HEK293 (cell line): ENCODE measurements at regions not wholly inside any gene's neighbourhood (a gene's known extent, or its start where the extent isn't known, plus 50 kb on each side); places are given as distances from the start of the nearest gene placed in this dataset.

Experiments
- CTCF ChIA-PET: fragments of 350-600 bp; formaldehyde crosslinking; extraction: SDS; loops from one replicate; lab custom pipeline; 2021; ENCODE audit warnings: antibody characterized with exemption; lab: Yijun Ruan, JAX
- POLR2A ChIA-PET: fragments of 300-600 bp; formaldehyde crosslinking; extraction: SDS; loops from one replicate; lab custom pipeline; 2020; ENCODE audit warnings: antibody characterized with exemption, inconsistent platforms; lab: Yijun Ruan, JAX
- H3K27ac ChIP-seq: fragments of 200-500 bp; sonication (Bioruptor generic); 2 replicates; pipeline ENCODE4 v1.5.1; 2014; ENCODE audit warnings: low read depth, low read length, control low read depth, inconsistent platforms; ENCODE audit errors: extremely low read depth
- H3K36me3 ChIP-seq, 2 experiments: fragments of 200-500 bp in 1 of 2; sonication (Bioruptor generic) in 1 of 2; 1 replicate in 1 of 2; 2 replicates in 1 of 2; pipeline ENCODE4 v1.5.1; 2014 to 2017; ENCODE audit warnings: inconsistent platforms in 2 of 2, low read length in 2 of 2; ENCODE audit not compliant: control insufficient read depth in 2 of 2, insufficient read depth in 1 of 2
- H3K4me1 ChIP-seq: fragments of 200-500 bp; sonication (Bioruptor generic); 2 replicates; pipeline ENCODE4 v1.5.1; 2014; ENCODE audit warnings: mild to moderate bottlenecking, low read length, inconsistent platforms; ENCODE audit not compliant: control insufficient read depth, insufficient read depth
- H3K4me3 ChIP-seq: 2 replicates; pipeline ENCODE4 v1.5.1; 2011; ENCODE audit warnings: low read depth, mild to moderate bottlenecking, control low read depth, low read length, moderate library complexity
- H3K9me3 ChIP-seq: fragments of 200-500 bp; sonication (Bioruptor generic); 2 replicates; pipeline ENCODE4 v1.5.1; 2014; ENCODE audit warnings: low read depth, low read length, inconsistent platforms; ENCODE audit not compliant: control insufficient read depth, insufficient read depth
- KLF1 ChIP-seq: fragments of 450-650 bp; formaldehyde crosslinking; IDR thresholded peaks from 2 replicates; pipeline ENCODE4 v1.5.1; 2016; ENCODE audit warnings: missing biosample characterization, missing genetic modification characterization
- KLF9 ChIP-seq: fragments of 450-650 bp; formaldehyde crosslinking; IDR thresholded peaks from 2 replicates; pipeline ENCODE4 v1.5.1; 2016; ENCODE audit warnings: missing biosample characterization, missing genetic modification characterization, low read depth
- MEIS1 ChIP-seq: sonication (generic); formaldehyde crosslinking; IDR thresholded peaks from 2 replicates; pipeline ENCODE4 v1.8.1; 2022; ENCODE audit warnings: missing genetic modification reagents, mild to moderate bottlenecking, borderline replicate concordance
- PRDM1 ChIP-seq: fragments of 450-650 bp; formaldehyde crosslinking; IDR thresholded peaks from 2 replicates; pipeline ENCODE4; 2016; ENCODE audit warnings: missing biosample characterization, missing genetic modification characterization
- SCRT1 ChIP-seq: fragments of 450-650 bp; formaldehyde crosslinking; IDR thresholded peaks from 2 replicates; pipeline ENCODE4 v1.5.1; 2016; ENCODE audit warnings: missing biosample characterization, missing genetic modification characterization, borderline replicate concordance
- SP7 ChIP-seq: fragments of 450-650 bp; formaldehyde crosslinking; IDR thresholded peaks from 2 replicates; pipeline ENCODE4 v1.5.1; 2016; ENCODE audit warnings: missing biosample characterization, missing genetic modification characterization
- ZBTB17 ChIP-seq: fragments of 450-650 bp; formaldehyde crosslinking; IDR thresholded peaks from 2 replicates; pipeline ENCODE4 v1.5.1; 2016; ENCODE audit warnings: missing biosample characterization, missing genetic modification characterization
- ZBTB20 ChIP-seq: fragments of 450-650 bp; formaldehyde crosslinking; IDR thresholded peaks from 2 replicates; pipeline ENCODE4 v1.5.1; 2016; ENCODE audit warnings: missing biosample characterization, missing genetic modification characterization
- ZFHX2 ChIP-seq: fragments of 450-650 bp; formaldehyde crosslinking; conservative IDR thresholded peaks from 2 replicates; pipeline ENCODE4 v1.5.1; 2016; ENCODE audit warnings: missing biosample characterization, missing genetic modification characterization
- ZNF174 ChIP-seq: fragments of 450-650 bp; formaldehyde crosslinking; IDR thresholded peaks from 2 replicates; pipeline ENCODE4 v1.5.0; 2017; ENCODE audit warnings: missing biosample characterization, mild to moderate bottlenecking, missing genetic modification characterization
- ZNF202 ChIP-seq: fragments of 450-650 bp; formaldehyde crosslinking; IDR thresholded peaks from 2 replicates; pipeline ENCODE4 v1.5.1; 2016; ENCODE audit warnings: missing biosample characterization, missing genetic modification characterization, borderline replicate concordance
- ZNF23 ChIP-seq: fragments of 450-650 bp; formaldehyde crosslinking; IDR thresholded peaks from 2 replicates; pipeline ENCODE4 v1.5.1; 2016; ENCODE audit warnings: missing biosample characterization, missing genetic modification characterization, borderline replicate concordance
- ZNF394 ChIP-seq: fragments of 450-650 bp; formaldehyde crosslinking; IDR thresholded peaks from 2 replicates; pipeline ENCODE4 v1.5.1; 2016; ENCODE audit warnings: missing biosample characterization, missing genetic modification characterization, mild to moderate bottlenecking, moderate library complexity, borderline replicate concordance
- ZNF433 ChIP-seq: fragments of 450-650 bp; formaldehyde crosslinking; IDR thresholded peaks from 2 replicates; pipeline ENCODE4 v1.5.1; 2016; ENCODE audit warnings: missing biosample characterization, missing genetic modification characterization, low read depth
- ZNF473 ChIP-seq: fragments of 450-650 bp; formaldehyde crosslinking; IDR thresholded peaks from 2 replicates; pipeline ENCODE4 v1.5.1; 2017; ENCODE audit warnings: missing biosample characterization, missing genetic modification characterization
- ZNF48 ChIP-seq: fragments of 450-650 bp; formaldehyde crosslinking; IDR thresholded peaks from 2 replicates; pipeline ENCODE4 v1.5.1; 2016; ENCODE audit warnings: missing biosample characterization, missing genetic modification characterization
- ZNF558 ChIP-seq: fragments of 450-650 bp; formaldehyde crosslinking; IDR thresholded peaks from 2 replicates; pipeline ENCODE4 v1.5.1; 2016; ENCODE audit warnings: missing biosample characterization, missing genetic modification characterization
- ZNF561 ChIP-seq: fragments of 450-650 bp; IDR thresholded peaks from 2 replicates; pipeline ENCODE4 v1.5.1; 2018; ENCODE audit warnings: missing biosample characterization, missing genetic modification characterization, borderline replicate concordance
- ZSCAN16 ChIP-seq: fragments of 450-650 bp; formaldehyde crosslinking; IDR thresholded peaks from 2 replicates; pipeline ENCODE4 v1.5.1; 2016; ENCODE audit warnings: missing biosample characterization, missing genetic modification characterization
- TF ChIP-seq, protein P1 (sequence below): fragments of 450-650 bp; formaldehyde crosslinking; IDR thresholded peaks from 2 replicates; pipeline ENCODE4 v1.5.1; 2016; ENCODE audit warnings: missing biosample characterization, missing genetic modification characterization
- TF ChIP-seq, protein P2 (sequence below): fragments of 450-650 bp; formaldehyde crosslinking; conservative IDR thresholded peaks from 2 replicates; pipeline ENCODE4 v1.5.1; 2016; ENCODE audit warnings: low read depth, missing biosample characterization, missing genetic modification characterization

DNA sequence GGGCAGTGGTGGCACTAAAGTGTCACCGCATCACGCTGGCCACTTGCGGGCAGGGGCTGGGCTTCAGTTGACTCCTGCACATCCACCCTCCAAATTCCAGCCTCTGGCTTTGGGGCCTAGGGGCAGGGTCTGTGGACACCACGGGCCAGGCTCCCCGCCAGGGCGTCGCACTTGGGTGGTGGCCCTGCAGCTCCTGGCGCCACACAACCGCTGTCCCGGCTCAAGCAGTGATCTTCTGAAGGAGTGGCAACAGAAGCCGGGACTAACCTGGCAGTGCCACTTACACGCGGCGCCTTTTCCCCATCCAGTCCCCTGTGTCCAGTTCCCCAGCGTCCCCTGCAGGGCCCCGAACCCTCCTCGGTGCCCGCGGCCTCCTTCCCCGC is 134.3 kb upstream of the ZNF92 start:
- no peaks in the 10 kb centered on the region for H3K9me3 ChIP-seq
- ChIA-PET POLR2A (interaction anchor here (1.1 kb wide), 1 partner anchor 134 kb away, joined by 4 read pairs; the partner anchor contains the start of gene ZNF92), CTCF (interaction anchor here (1.0 kb wide), 1 partner anchor 9 kb away, joined by 3 read pairs; no protein-coding TSS in a partner anchor)
- peak overlapping the region; percentile 71; the same call in 1 of the 2 replicates for H3K27ac ChIP-seq
- peaks cover 3% of the 10 kb centered on the region; the same call in 1 of the 2 replicates for H3K4me1 ChIP-seq
- H3K4me3 ChIP-seq: peak overlapping the region; percentile 61
- no peaks in the 10 kb centered on the region; a peak in 1 of 3 replicates for H3K36me3 ChIP-seq
- TF ChIP-seq ZNF202 (tag by site-specific recombination): peak; percentile 35; the same call in 1 of the 2 replicates
- no peak for TF ChIP-seq MEIS1 (CRISPR knock-in tag)
- no peak for TF ChIP-seq KLF9 (tag by site-specific recombination)

DNA sequence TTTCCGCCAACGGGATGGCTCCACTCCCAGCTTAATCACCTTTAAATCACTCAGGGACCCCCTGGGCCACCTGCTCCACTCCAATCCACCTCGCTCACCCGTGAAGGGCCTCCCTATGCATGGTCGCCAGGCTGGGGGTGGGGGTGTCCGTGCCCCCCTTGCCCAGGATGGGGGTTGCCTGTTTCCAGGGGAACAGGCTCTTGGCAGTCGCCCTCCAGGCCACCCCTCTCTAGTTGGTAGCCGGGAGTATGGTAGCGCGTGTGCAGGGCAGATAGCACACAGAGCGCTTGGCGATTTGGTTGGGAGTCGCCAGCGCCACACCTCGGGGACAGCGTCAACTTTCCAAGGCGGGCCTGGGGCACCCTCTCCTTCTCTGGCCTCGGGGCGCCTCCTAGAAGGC is 134.9 kb upstream of the ZNF92 start:
- POLR2A ChIA-PET: no interaction called here
- Histone ChIP-seq H3K4me3 (no peak overlapping the region), H3K27ac (no peak overlapping the region), H3K9me3 (no peaks in the 10 kb centered on the region), H3K4me1 (peaks cover 3% of the 10 kb centered on the region; the same call in 1 of the 2 replicates), H3K36me3 (no peaks in the 10 kb centered on the region; a peak in 1 of 3 replicates)
- CTCF ChIA-PET: interaction anchor here (1.0 kb wide), 1 partner anchor 9 kb away, joined by 3 read pairs; no protein-coding TSS in a partner anchor
- TF ChIP-seq, protein P1, sequence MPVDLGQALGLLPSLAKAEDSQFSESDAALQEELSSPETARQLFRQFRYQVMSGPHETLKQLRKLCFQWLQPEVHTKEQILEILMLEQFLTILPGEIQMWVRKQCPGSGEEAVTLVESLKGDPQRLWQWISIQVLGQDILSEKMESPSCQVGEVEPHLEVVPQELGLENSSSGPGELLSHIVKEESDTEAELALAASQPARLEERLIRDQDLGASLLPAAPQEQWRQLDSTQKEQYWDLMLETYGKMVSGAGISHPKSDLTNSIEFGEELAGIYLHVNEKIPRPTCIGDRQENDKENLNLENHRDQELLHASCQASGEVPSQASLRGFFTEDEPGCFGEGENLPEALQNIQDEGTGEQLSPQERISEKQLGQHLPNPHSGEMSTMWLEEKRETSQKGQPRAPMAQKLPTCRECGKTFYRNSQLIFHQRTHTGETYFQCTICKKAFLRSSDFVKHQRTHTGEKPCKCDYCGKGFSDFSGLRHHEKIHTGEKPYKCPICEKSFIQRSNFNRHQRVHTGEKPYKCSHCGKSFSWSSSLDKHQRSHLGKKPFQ (tag by site-specific recombination): no peak
- peak; percentile 43; the same call in 1 of the 2 replicates for TF ChIP-seq ZFHX2 (tag by site-specific recombination)

DNA sequence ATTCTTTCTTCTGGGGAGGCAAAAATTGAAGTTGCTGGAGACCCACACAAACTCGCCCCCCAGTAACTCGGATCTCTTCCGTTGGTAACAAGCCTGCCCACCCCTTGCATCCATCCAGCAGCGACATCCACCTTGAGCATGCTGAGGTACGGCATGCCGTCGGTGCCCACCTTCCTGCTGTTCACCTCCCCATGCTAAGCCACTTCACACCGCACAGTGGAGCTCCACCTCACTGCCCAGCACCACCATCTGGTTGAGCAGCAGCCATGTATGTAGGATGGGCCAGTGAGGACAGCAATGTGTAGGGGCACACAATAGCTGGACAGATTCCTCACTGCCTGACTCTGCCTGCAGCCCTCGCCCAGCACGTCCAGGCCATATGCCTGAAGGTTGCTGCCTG is 138.1 kb upstream of the ZNF92 start:
- H3K27ac ChIP-seq: no peak overlapping the region
- CTCF ChIA-PET: interaction anchor here (0.8 kb wide), 1 partner anchor 19 kb away, joined by 3 read pairs; no protein-coding TSS in a partner anchor
- H3K4me3 ChIP-seq: no peak overlapping the region
- H3K36me3 ChIP-seq: no peaks in the 10 kb centered on the region
- POLR2A ChIA-PET: no interaction called here
- H3K4me1 ChIP-seq: peaks cover 2% of the 10 kb centered on the region; the same call in 1 of the 2 replicates
- TF ChIP-seq ZNF473 (tag by site-specific recombination) (no peak), ZNF561 (tag by site-specific recombination) (no peak), ZNF174 (tag by site-specific recombination) (no peak), ZNF394 (tag by site-specific recombination) (no peak), PRDM1 (tag by site-specific recombination) (no peak), KLF1 (tag by site-specific recombination) (no peak)
- no peaks in the 10 kb centered on the region for H3K9me3 ChIP-seq

DNA sequence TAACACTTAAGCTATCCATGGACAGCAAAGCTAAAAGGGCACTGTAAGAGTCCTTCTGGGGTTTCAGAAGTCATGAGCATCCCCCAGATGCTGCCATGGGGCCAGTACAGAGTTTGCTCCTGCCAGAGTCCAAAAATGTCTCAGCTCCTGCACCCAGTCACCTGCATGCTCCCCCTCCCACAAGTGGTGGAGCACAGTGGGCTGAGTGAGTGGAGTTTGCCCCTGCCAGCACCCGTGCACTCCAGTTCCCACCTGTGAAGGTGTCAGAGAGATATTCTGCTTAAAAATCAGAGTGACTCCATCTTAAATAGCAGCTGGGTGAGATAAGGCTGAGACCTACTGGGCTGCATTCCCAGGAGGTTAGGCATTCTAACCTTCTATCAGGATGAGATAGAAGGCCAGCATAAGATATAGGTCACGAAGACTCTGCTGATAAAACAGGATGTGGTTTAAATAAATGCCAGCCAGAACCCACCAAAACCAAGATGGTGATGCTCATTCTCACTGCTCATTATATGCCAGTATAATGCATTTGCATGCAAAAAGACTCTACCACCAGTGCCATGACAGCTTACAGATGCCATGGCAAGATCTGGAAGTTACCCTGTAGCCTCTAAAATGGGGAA is 140.1 kb upstream of the ZNF92 start:
- no peaks in the 10 kb centered on the region for H3K9me3 ChIP-seq
- H3K36me3 ChIP-seq: no peaks in the 10 kb centered on the region; a peak in 1 of 3 replicates
- no peak overlapping the region for H3K4me3 ChIP-seq
- POLR2A ChIA-PET: no interaction called here
- no peaks in the 10 kb centered on the region for H3K4me1 ChIP-seq
- no peak overlapping the region for H3K27ac ChIP-seq
- CTCF ChIA-PET: no interaction called here
- TF ChIP-seq, protein P2, sequence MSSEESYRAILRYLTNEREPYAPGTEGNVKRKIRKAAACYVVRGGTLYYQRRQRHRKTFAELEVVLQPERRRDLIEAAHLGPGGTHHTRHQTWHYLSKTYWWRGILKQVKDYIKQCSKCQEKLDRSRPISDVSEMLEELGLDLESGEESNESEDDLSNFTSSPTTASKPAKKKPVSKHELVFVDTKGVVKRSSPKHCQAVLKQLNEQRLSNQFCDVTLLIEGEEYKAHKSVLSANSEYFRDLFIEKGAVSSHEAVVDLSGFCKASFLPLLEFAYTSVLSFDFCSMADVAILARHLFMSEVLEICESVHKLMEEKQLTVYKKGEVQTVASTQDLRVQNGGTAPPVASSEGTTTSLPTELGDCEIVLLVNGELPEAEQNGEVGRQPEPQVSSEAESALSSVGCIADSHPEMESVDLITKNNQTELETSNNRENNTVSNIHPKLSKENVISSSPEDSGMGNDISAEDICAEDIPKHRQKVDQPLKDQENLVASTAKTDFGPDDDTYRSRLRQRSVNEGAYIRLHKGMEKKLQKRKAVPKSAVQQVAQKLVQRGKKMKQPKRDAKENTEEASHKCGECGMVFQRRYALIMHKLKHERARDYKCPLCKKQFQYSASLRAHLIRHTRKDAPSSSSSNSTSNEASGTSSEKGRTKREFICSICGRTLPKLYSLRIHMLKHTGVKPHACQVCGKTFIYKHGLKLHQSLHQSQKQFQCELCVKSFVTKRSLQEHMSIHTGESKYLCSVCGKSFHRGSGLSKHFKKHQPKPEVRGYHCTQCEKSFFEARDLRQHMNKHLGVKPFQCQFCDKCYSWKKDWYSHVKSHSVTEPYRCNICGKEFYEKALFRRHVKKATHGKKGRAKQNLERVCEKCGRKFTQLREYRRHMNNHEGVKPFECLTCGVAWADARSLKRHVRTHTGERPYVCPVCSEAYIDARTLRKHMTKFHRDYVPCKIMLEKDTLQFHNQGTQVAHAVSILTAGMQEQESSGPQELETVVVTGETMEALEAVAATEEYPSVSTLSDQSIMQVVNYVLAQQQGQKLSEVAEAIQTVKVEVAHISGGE (tag by site-specific recombination): no peak
- TF ChIP-seq SCRT1 (tag by site-specific recombination) (no peak), ZBTB17 (tag by site-specific recombination) (no peak), ZNF558 (tag by site-specific recombination) (no peak), SP7 (no peak), ZSCAN16 (tag by site-specific recombination) (no peak), ZNF433 (no peak), ZNF48 (no peak), ZNF23 (tag by site-specific recombination) (no peak), ZNF174 (tag by site-specific recombination) (no peak), ZBTB20 (tag by site-specific recombination) (no peak)
